Peyer's patch (tissue), 4 donors: ENCODE measurements at regions not wholly inside any gene's neighbourhood (a gene's known extent, or its start where the extent isn't known, plus 50 kb on each side); places are given as distances from the start of the nearest gene placed in this dataset.

Experiments
- DNase-seq, 3 donors: peaks; one replicate each; pipeline ENCODE4 v3.0.0-alpha.2; 2017 to 2019
- H3K27ac ChIP-seq, 4 donors: fragments of 200-600 bp; sonication (generic); one replicate each; pipeline ENCODE4 v1.5.1; 2016 to 2019
- H3K27me3 ChIP-seq, 2 donors: fragments of 200-600 bp; sonication (generic); one replicate each; pipeline ENCODE4 v1.5.1; 2019
- H3K36me3 ChIP-seq, 3 donors: fragments of 200-600 bp; sonication (generic); one replicate each; pipeline ENCODE4 v1.5.1; 2016 to 2019
- H3K4me1 ChIP-seq, 4 donors: fragments of 200-600 bp; sonication (generic); one replicate each; pipeline ENCODE4 v1.5.1; 2016 to 2019
- H3K4me3 ChIP-seq, 4 donors: fragments of 200-600 bp; sonication (generic); 1 replicate in 3 of 4; 2 replicates in 1 of 4; pipeline ENCODE4 v1.5.1; 2016 to 2019; ENCODE audit warnings: mild to moderate bottlenecking in 1 of 4
- H3K9me3 ChIP-seq, 4 donors: fragments of 200-600 bp; sonication (generic); one replicate each; pipeline ENCODE4 v1.5.1; 2016 to 2019; ENCODE audit warnings: mild to moderate bottlenecking in 1 of 4
- POLR2A ChIP-seq, 2 donors: fragments of 450-650 bp; IDR thresholded peaks; one replicate each; pipeline ENCODE4 v1.5.1; 2017; ENCODE audit warnings: antibody characterized with exemption in 2 of 2, mild to moderate bottlenecking in 2 of 2, moderate library complexity in 2 of 2
- TF ChIP-seq, protein P1 (sequence below), 6 experiments: fragments of 450-650 bp in 4 of 6; fragments of 200-600 bp in 2 of 6; sonication (generic) in 1 of 6; IDR thresholded peaks; one replicate each; pipeline ENCODE4 v1.5.1; 2017 to 2019; ENCODE audit warnings: antibody characterized with exemption in 6 of 6, mild to moderate bottlenecking in 3 of 6, moderate library complexity in 1 of 6

DNA sequence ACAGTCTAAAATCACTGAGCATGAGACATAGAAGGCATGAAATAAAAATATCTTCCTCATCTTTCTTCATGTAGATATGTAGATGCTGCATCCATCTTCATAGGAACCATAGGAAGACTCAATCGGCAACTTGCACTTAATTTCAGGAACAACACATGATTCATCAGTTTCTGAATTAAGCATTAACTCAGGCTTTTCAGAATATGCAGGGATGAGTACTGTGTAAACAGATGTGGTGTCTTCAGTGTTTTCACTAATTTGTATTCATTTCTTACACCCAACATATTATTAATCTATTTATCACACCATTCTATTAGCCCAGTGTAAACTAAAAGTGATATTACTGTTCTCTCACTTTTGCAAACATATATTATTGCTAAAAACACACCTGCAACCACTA, 305.9 kb upstream of the DAB2 start:
- no peaks in the 10 kb centered on the region for H3K36me3 ChIP-seq
- H3K9me3 ChIP-seq, result no peaks in the 10 kb centered on the region
- H3K4me3 ChIP-seq, result no peak overlapping the region
- TF ChIP-seq, protein P1, sequence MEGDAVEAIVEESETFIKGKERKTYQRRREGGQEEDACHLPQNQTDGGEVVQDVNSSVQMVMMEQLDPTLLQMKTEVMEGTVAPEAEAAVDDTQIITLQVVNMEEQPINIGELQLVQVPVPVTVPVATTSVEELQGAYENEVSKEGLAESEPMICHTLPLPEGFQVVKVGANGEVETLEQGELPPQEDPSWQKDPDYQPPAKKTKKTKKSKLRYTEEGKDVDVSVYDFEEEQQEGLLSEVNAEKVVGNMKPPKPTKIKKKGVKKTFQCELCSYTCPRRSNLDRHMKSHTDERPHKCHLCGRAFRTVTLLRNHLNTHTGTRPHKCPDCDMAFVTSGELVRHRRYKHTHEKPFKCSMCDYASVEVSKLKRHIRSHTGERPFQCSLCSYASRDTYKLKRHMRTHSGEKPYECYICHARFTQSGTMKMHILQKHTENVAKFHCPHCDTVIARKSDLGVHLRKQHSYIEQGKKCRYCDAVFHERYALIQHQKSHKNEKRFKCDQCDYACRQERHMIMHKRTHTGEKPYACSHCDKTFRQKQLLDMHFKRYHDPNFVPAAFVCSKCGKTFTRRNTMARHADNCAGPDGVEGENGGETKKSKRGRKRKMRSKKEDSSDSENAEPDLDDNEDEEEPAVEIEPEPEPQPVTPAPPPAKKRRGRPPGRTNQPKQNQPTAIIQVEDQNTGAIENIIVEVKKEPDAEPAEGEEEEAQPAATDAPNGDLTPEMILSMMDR (IDR thresholded peaks at IDR 0.05), result no peak
- TF ChIP-seq POLR2A (IDR thresholded peaks at IDR 0.05), result no peak
- H3K27ac ChIP-seq, result no peak overlapping the region
- H3K4me1 ChIP-seq, result no peaks in the 10 kb centered on the region
- DNase-seq, result no peak
- no peaks in the 10 kb centered on the region for H3K27me3 ChIP-seq

DNA sequence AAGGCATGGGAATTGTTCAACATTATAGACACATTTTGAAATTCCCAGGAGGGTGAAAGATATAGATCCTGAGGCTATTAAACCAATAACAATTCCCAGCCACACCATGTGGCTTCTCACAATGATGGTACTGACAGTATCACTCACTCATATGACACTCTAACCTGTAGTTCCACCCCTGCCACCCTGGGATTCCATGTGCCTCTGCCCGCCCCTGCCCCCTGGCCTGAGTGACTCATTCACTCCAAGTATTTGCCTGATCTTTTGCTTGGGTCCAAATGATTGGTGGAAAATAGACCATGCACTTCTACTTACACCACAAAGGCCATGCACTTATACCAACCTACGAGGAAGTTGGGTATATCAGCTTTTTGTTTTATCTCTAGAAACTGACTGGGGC, 305.2 kb upstream of the DAB2 start:
- Histone ChIP-seq H3K4me3 (no peak overlapping the region), H3K36me3 (no peaks in the 10 kb centered on the region), H3K27ac (no peak overlapping the region), H3K4me1 (no peaks in the 10 kb centered on the region), H3K27me3 (no peaks in the 10 kb centered on the region), H3K9me3 (no peaks in the 10 kb centered on the region)
- DNase-seq, result no peak
- TF ChIP-seq POLR2A (IDR thresholded peaks at IDR 0.05), result no peak
- TF ChIP-seq, protein P1 (IDR thresholded peaks at IDR 0.05), result no peak

DNA sequence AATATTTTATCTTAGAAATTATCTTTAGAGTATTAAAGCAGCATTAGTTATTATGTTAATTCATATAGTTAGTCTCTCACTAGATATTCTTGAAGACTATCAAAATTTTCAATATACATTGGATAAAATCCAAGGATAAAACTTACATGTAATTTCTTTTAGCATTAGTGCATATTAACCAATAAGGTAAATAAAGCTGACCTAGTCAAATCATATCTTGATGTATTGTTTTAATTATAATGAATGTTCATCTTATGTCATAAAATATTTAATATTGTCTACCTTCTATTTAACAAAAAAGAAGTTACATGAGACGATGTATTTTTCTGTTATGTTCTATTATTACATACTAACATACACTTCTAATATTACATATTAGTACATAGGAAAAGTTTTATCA, 301.7 kb upstream of the DAB2 start:
- H3K4me3 ChIP-seq, result no peak overlapping the region
- H3K27ac ChIP-seq, result no peak overlapping the region
- no peaks in the 10 kb centered on the region for H3K36me3 ChIP-seq
- H3K9me3 ChIP-seq, result no peaks in the 10 kb centered on the region
- TF ChIP-seq, protein P1 (IDR thresholded peaks at IDR 0.05), result no peak
- TF ChIP-seq POLR2A (IDR thresholded peaks at IDR 0.05), result no peak
- DNase-seq, result no peak
- no peaks in the 10 kb centered on the region for H3K27me3 ChIP-seq
- H3K4me1 ChIP-seq, result no peaks in the 10 kb centered on the region

DNA sequence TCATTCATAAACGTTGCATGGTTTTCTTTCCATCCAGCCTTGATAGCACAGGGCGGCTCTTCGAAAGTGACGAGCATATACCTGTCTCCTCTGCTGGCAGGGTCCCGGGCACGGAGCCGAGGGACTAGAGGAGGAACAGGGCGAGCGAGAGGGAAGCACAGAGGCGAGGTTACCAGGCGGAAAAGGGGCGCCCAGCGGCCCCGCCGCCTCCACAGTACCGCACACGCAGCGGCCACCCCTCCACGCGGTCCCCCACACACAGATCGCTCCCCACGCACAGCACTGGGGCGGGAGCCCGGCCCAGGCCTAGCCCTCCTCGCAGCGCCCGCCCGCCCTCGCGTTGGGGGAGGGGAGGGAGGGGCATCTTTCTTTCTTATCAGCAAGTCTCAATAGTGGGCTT, 296.6 kb upstream of the DAB2 start:
- no peaks in the 10 kb centered on the region for H3K4me1 ChIP-seq
- H3K4me3 ChIP-seq, result no peak overlapping the region
- TF ChIP-seq, protein P1 (IDR thresholded peaks at IDR 0.05), result no peak
- no peak for TF ChIP-seq POLR2A (IDR thresholded peaks at IDR 0.05)
- no peaks in the 10 kb centered on the region for H3K27me3 ChIP-seq
- H3K36me3 ChIP-seq, result no peaks in the 10 kb centered on the region
- peak in 1 of 3 donors; percentile 31 for DNase-seq
- no peaks in the 10 kb centered on the region for H3K9me3 ChIP-seq
- H3K27ac ChIP-seq, result no peak overlapping the region

DNA sequence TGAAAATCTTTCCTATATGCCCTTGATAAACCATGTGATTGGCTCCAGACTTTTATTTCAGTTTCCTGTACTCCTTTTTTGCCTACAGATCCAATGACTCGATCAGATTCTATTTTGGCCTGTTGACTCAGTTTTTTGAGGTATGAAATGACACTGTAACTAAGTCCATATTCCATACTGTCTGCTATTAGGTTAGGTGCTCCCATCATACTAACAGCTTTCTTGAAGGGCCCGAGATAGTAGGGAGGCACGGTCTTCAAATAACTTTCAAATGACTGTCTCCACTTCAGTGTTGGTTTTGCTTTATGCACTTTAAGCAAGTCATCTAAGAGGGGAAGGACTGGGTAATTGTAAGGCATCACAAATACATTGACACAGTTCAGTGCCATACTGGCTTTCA, 295.4 kb upstream of the DAB2 start:
- no peak overlapping the region for H3K27ac ChIP-seq
- DNase-seq, result no peak
- TF ChIP-seq, protein P1 (IDR thresholded peaks at IDR 0.05), result no peak
- no peaks in the 10 kb centered on the region for H3K4me1 ChIP-seq
- no peaks in the 10 kb centered on the region for H3K36me3 ChIP-seq
- H3K9me3 ChIP-seq, result no peaks in the 10 kb centered on the region
- no peak overlapping the region for H3K4me3 ChIP-seq
- H3K27me3 ChIP-seq, result no peaks in the 10 kb centered on the region

DNA sequence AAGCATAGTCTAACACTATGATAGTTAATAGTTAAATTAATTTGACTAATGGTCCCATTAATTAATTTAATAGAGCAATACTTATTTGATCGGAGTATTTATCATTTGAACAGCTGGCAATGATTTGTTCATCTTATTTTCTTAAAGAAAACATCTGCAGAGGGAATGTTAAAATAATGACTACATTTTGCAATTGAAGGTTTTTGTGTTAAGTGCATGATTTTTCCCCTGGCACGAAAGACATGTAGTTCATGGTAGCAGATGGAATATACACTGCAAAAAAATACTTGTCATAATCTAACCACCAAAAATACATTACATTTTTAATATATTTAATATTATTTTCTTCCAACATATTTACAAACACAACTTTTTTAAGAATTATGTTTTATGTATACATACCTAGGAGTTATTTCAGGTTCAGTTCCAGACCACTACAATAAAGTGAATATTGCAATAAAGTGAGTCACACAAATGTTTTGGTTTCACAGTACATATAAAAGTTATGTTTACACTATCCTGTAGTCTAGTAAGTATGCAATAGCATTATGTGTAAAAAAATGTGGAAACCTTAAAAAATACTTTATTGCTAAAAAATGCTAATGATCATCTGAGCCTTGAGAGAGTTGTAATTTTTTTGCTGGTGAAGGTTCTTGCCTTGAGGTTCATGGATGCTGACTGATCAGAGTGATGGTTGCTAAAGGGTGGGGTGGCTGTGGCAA, 292.6 kb upstream of the DAB2 start:
- no peak overlapping the region for H3K27ac ChIP-seq
- no peaks in the 10 kb centered on the region for H3K27me3 ChIP-seq
- no peak for DNase-seq

More for the DNA sequence above, 292.6 kb upstream of the DAB2 start:
- H3K36me3 ChIP-seq, result no peaks in the 10 kb centered on the region
- H3K9me3 ChIP-seq, result no peaks in the 10 kb centered on the region
- H3K4me1 ChIP-seq, result no peaks in the 10 kb centered on the region
- no peak for TF ChIP-seq POLR2A (IDR thresholded peaks at IDR 0.05)
- TF ChIP-seq, protein P1 (IDR thresholded peaks at IDR 0.05), result no peak
- no peak overlapping the region for H3K4me3 ChIP-seq
